Upper lobe of left lung (tissue), 6 donors: ENCODE measurements at regions not wholly inside any gene's neighbourhood (a gene's known extent, or its start where the extent isn't known, plus 50 kb on each side); places are given as distances from the start of the nearest gene placed in this dataset.

Experiments
- ATAC-seq, 2 donors: fragments of 200-7000 bp; cut with Tn5 transposase; one replicate each; pipeline ENCODE4 v1.9.1; 2022; ENCODE audit warnings: mild to moderate bottlenecking in 2 of 2, moderate library complexity in 2 of 2; ENCODE audit not compliant: low FRiP score in 2 of 2
- DNase-seq, 2 donors: peaks; one replicate each; pipeline ENCODE4 v3.0.0-alpha.2; 2019 to 2020
- H3K27ac ChIP-seq, 4 donors: fragments of 200-600 bp; sonication (generic); one replicate each; pipeline ENCODE4 v1.5.1; 2016 to 2019
- H3K27me3 ChIP-seq, 4 donors: fragments of 200-600 bp; sonication (generic); one replicate each; pipeline ENCODE4 v1.5.1; 2017 to 2019
- H3K36me3 ChIP-seq, 4 donors: fragments of 200-600 bp; sonication (generic); one replicate each; pipeline ENCODE4 v1.5.1; 2016 to 2019
- H3K4me1 ChIP-seq, 4 donors: fragments of 200-600 bp; sonication (generic); one replicate each; pipeline ENCODE4 v1.5.1; 2018 to 2019
- H3K4me3 ChIP-seq, 4 donors: fragments of 200-600 bp; sonication (generic); one replicate each; pipeline ENCODE4 v1.5.1; 2017 to 2019; ENCODE audit warnings: mild to moderate bottlenecking in 2 of 4, moderate library complexity in 1 of 4
- H3K9me3 ChIP-seq, 4 donors: fragments of 200-600 bp; sonication (generic); one replicate each; pipeline ENCODE4 v1.5.1; 2018 to 2019
- CTCF ChIP-seq, 6 experiments: fragments of 450-650 bp in 4 of 6; fragments of 200-600 bp in 2 of 6; sonication (generic) in 2 of 6; IDR thresholded peaks; one replicate each; pipeline ENCODE4 v1.5.1; 2016 to 2019; ENCODE audit warnings: antibody characterized with exemption in 6 of 6
- EP300 ChIP-seq, 4 donors: sonication (generic); formaldehyde crosslinking; IDR thresholded peaks; one replicate each; pipeline ENCODE4 v1.5.1; 2017; ENCODE audit warnings: antibody characterized with exemption in 4 of 4, control low read depth in 2 of 4
- POLR2A ChIP-seq, 4 donors: fragments of 450-650 bp; IDR thresholded peaks; one replicate each; pipeline ENCODE4 v1.5.1; 2016 to 2017; ENCODE audit warnings: antibody characterized with exemption in 4 of 4, mild to moderate bottlenecking in 2 of 4
- POLR2AphosphoS5 ChIP-seq, 2 donors: sonication (generic); formaldehyde crosslinking; IDR thresholded peaks; one replicate each; pipeline ENCODE4 v1.5.1; 2017; ENCODE audit warnings: antibody characterized with exemption in 2 of 2
- WGBS, 2 donors: methylation state at CpG; one replicate each; pipeline ENCODE4 v1.1.5; 2017 to 2018; 5-methylcytosine and 5-hydroxymethylcytosine counted together
- donor health status: DM: no; HTN: no; CAD: no; lungs with moderate emphysema.
- donor health status: DM: no; HTN: yes; CAD: no; lungs with severe emphysema.

GRCh38 chr18:30457156-30457555, 585.4 kb downstream of the DSC3 start:
- no peak for TF ChIP-seq POLR2AphosphoS5 (IDR thresholded peaks at IDR 0.05)
- no peak for TF ChIP-seq POLR2A (IDR thresholded peaks at IDR 0.05)
- no peak for TF ChIP-seq EP300 (IDR thresholded peaks at IDR 0.05)
- TF ChIP-seq CTCF (IDR thresholded peaks at IDR 0.05), result no peak
- Histone ChIP-seq H3K4me3 (no peak overlapping the region), H3K27me3 (no peaks in the 10 kb centered on the region), H3K36me3 (no peaks in the 10 kb centered on the region), H3K4me1 (no peaks in the 10 kb centered on the region), H3K27ac (no peak overlapping the region), H3K9me3 (no peaks in the 10 kb centered on the region)
- 58 to 76% methylated on average over 1 of the region's 1 CpG for WGBS, 2 donors
- ATAC-seq, result no peak
- no peak for DNase-seq

GRCh38 chr18:30455741-30456140, 586.8 kb downstream of the DSC3 start:
- DNase-seq (no peak), ATAC-seq (no peak)
- no peaks in the 10 kb centered on the region for H3K4me1 ChIP-seq
- TF ChIP-seq CTCF (IDR thresholded peaks at IDR 0.05), result no peak
- no peak for TF ChIP-seq EP300 (IDR thresholded peaks at IDR 0.05)
- TF ChIP-seq POLR2A (IDR thresholded peaks at IDR 0.05), result no peak
- no peak for TF ChIP-seq POLR2AphosphoS5 (IDR thresholded peaks at IDR 0.05)
- H3K9me3 ChIP-seq, result no peaks in the 10 kb centered on the region
- no peaks in the 10 kb centered on the region for H3K36me3 ChIP-seq
- H3K4me3 ChIP-seq, result no peak overlapping the region
- H3K27ac ChIP-seq, result no peak overlapping the region
- WGBS, 2 donors, result 75 to 78% methylated on average over 2 of the region's 2 CpGs
- no peaks in the 10 kb centered on the region for H3K27me3 ChIP-seq

- Histone ChIP-seq H3K4me1 (no peaks in the 10 kb centered on the region), H3K4me3 (no peak overlapping the region), H3K27ac (no peak overlapping the region), H3K36me3 (no peaks in the 10 kb centered on the region), H3K9me3 (no peaks in the 10 kb centered on the region), H3K27me3 (no peaks in the 10 kb centered on the region)
- TF ChIP-seq CTCF (IDR thresholded peaks at IDR 0.05) (no peak), POLR2A (IDR thresholded peaks at IDR 0.05) (no peak), POLR2AphosphoS5 (IDR thresholded peaks at IDR 0.05) (no peak), EP300 (IDR thresholded peaks at IDR 0.05) (no peak)
- no peak for DNase-seq
- WGBS, 2 donors, result 90 to 95% methylated on average over 4 of the region's 4 CpGs
- ATAC-seq, result no peak
Measured at GRCh38 chr18:30454920-30455319, 587.6 kb downstream of the DSC3 start.

GRCh38 chr18:30451981-30452380, 590.6 kb downstream of the DSC3 start:
- no peaks in the 10 kb centered on the region for H3K9me3 ChIP-seq
- no peaks in the 10 kb centered on the region for H3K27me3 ChIP-seq
- no peak overlapping the region for H3K4me3 ChIP-seq
- H3K4me1 ChIP-seq, result no peaks in the 10 kb centered on the region
- ATAC-seq (no peak), DNase-seq (no peak)
- H3K36me3 ChIP-seq, result no peaks in the 10 kb centered on the region
- no peak for TF ChIP-seq POLR2A (IDR thresholded peaks at IDR 0.05)
- no peak for TF ChIP-seq CTCF (IDR thresholded peaks at IDR 0.05)
- no peak for TF ChIP-seq POLR2AphosphoS5 (IDR thresholded peaks at IDR 0.05)
- no peak for TF ChIP-seq EP300 (IDR thresholded peaks at IDR 0.05)
- H3K27ac ChIP-seq, result no peak overlapping the region

- H3K27me3 ChIP-seq, result no peaks in the 10 kb centered on the region
- no peak for TF ChIP-seq POLR2A (IDR thresholded peaks at IDR 0.05)
- no peak for TF ChIP-seq CTCF (IDR thresholded peaks at IDR 0.05)
- no peak for TF ChIP-seq POLR2AphosphoS5 (IDR thresholded peaks at IDR 0.05)
- no peak for TF ChIP-seq EP300 (IDR thresholded peaks at IDR 0.05)
- no peaks in the 10 kb centered on the region for H3K9me3 ChIP-seq
- no peaks in the 10 kb centered on the region for H3K36me3 ChIP-seq
- H3K4me3 ChIP-seq, result no peak overlapping the region
- H3K4me1 ChIP-seq, result no peaks in the 10 kb centered on the region
- no peak for ATAC-seq
- H3K27ac ChIP-seq, result no peak overlapping the region
- DNase-seq, result no peak
- WGBS, 2 donors, result 67 to 73% methylated on average over 2 of the region's 2 CpGs
Measured at GRCh38 chr18:30450927-30451326, 591.6 kb downstream of the DSC3 start.
